Middle frontal gyrus (tissue), 1 donor: ENCODE measurements at regions not wholly inside any gene's neighbourhood (a gene's known extent, or its start where the extent isn't known, plus 50 kb on each side); places are given as distances from the start of the nearest gene placed in this dataset.

Experiments used
- DNase-seq: peaks from one replicate; pipeline ENCODE4 v3.0.0-alpha.2; 2015; ENCODE audit warnings: low spot score; ENCODE audit errors: extremely low spot score

GRCh38 chr7:116445447-116446211 lies 53.9 kb upstream of the CAV2 start:
- DNase-seq, result no peak

DNA sequence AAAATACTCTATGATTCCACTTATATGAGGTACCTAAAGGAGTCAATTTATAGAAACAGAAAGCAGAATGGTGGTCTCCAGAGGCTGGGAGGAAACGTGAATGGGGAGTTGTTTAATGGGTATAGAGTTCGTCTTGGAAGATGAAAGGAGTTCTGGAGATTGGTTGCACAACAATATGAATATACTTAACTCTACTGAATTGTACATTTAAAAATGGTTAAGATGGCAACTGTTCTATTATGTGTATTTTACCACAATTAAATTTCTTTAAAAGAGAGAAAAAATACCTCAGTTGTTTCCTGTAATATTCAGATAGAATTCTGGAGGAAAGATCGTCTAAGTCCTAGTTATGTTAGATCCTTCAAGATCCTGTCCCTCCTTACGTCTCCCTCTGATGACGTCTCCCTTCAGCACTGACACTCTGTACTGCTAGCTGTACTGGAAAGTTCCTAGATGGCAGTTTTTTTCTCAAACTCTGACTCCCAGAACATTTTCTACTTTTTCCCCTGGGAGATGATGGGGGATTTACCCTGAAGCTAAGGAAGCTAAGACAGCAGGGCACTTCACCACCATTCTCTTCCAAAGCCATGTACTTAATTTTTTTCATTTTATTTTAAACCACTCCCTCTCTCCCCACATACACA lies 53.2 kb upstream of the CAV2 start:
- DNase-seq, result no peak

DNA sequence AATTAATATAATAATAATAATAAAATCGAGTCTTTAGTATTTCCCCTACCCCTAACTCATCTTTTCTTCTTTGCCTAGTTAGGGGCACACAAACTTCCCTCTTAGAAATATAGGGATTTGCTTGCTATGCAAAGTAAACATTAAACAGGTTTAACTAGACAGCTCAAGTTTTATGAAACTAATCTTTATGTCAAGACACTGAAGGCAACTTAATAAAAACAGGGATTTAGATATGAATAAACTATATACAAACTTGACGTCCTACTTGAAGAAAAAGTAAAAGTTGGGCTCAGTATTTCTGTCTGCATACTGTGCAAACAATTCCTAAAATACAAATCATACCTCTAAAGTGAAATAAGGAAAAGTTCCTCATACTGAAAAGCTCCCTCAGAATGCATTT lies 52.1 kb upstream of the CAV2 start:
- DNase-seq, result no peak

GRCh38 chr7:116447966-116448839 lies 51.3 kb upstream of the CAV2 start:
- no peak for DNase-seq

DNA sequence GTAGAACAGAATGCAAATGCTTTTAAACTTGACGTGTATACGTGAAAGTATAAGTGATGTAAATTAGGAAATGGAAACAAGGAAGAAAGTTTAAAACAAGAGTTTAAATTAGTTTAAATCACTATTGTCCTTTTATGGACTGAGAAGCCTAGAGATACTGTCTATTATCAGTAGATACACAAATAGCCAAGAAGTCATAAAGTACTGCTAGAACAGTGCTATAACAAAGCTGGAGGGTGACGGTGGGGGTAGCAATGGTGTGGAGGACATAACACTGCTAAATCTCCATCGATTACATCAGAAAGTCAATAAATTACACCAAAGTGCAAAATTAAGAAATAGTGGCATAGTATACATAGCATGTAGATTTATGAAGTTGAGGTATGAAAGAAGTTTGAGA lies 50.1 kb upstream of the CAV2 start:
- no peak for DNase-seq
